GM12875 (cell line): ENCODE measurements at regions not wholly inside any gene's neighbourhood (a gene's known extent, or its start where the extent isn't known, plus 50 kb on each side); places are given as distances from the start of the nearest gene placed in this dataset.

ENCODE experiments used
- H3K4me3 ChIP-seq: one replicate; pipeline ENCODE4 v1.5.1; 2011; ENCODE audit warnings: low read depth, low read length, control low read depth
- CTCF ChIP-seq: IDR thresholded peaks from 2 replicates; pipeline ENCODE4 v1.5.1; 2011; ENCODE audit warnings: low read depth, mild to moderate bottlenecking, control low read depth, inconsistent platforms, low read length, moderate library complexity, borderline replicate concordance; ENCODE audit not compliant: insufficient read depth

- H3K4me3 ChIP-seq = no peak overlapping the region
- TF ChIP-seq CTCF = no peak
Measured at GRCh38 chrX:8284131-8284530, 113.1 kb upstream of the VCX2 start.

GRCh38 chrX:8288590-8288989 is 117.5 kb upstream of the VCX2 start:
- no peak overlapping the region for H3K4me3 ChIP-seq
- no peak for TF ChIP-seq CTCF

- H3K4me3 ChIP-seq = no peak overlapping the region
- no peak for TF ChIP-seq CTCF
Measured at GRCh38 chrX:8289523-8289922, 118.5 kb upstream of the VCX2 start.

- no peak for TF ChIP-seq CTCF
- H3K4me3 ChIP-seq = no peak overlapping the region
Measured at GRCh38 chrX:8297766-8298165, 126.7 kb upstream of the VCX2 start.

GRCh38 chrX:8304668-8305067 is 133.6 kb upstream of the VCX2 start:
- TF ChIP-seq CTCF = no peak
- no peak overlapping the region for H3K4me3 ChIP-seq

GRCh38 chrX:8305350-8305749 is 134.3 kb upstream of the VCX2 start:
- no peak overlapping the region for H3K4me3 ChIP-seq
- TF ChIP-seq CTCF = no peak

GRCh38 chrX:8306291-8306925 is 135.3 kb upstream of the VCX2 start:
- TF ChIP-seq CTCF = no peak

More at GRCh38 chrX:8306291-8306925, 135.3 kb upstream of the VCX2 start:
- H3K4me3 ChIP-seq = no peak overlapping the region
